ENCODE measurements at regions not wholly inside any gene's neighbourhood (a gene's known extent, or its start where the extent isn't known, plus 50 kb on each side); places are given as distances from the start of the nearest gene placed in this dataset.

DNA sequence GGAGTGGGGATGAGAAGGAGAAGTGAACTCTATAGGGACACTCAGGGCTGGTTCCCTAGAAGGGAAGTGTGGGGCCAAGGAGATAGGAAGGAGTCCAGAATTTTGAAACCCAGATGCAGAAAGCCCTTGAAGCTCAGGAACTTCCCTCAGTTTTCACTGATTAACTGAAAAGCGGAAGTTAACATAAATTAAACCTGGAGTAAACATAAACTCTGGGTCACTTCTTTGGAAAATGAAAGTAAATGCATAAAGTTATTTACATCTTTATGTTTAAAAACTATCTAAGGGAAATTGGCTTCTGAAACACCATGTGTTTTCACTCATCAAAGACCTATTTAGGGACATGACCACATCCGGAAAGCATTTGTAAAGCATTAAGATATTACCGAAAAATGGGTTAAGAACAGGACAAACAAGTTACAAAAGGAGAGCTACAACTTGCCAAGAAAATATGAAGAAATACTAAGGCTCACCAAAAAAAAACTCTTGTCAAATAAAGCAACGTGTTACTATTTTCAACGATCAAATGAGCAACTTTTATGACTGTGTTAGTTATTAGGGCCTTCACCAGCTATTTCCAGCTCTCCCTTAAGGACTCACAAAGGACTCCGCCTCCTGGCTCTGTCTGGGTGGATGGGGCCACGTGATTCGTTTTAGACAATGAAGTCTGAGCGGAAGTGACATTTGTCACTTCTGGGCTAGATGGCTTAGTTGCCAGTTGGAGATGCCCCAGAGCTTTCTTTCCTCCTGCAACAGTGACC lies 439.1 kb upstream of the ZNF507 start:
- H3K27ac ChIP-seq: no peak overlapping the region
- peaks cover 7% of the 10 kb centered on the region for H3K4me1 ChIP-seq (replicated peaks)

DNA sequence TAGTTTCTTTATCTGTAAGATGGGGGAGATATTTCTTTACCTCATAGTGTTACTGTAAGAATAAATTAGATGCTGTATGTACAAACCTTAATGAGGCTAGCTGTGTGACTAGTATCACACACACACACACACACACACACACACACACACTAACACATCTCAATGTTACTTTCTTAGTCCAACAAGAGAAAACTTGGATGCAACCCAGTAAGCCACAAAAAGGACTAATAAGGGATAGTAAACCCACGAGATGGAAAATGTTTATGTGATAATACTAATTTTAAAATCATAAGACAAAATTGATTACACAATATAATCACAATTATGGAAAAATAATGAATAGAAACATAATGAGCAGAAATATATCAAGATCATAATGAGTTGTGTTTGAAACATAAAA lies 437.7 kb upstream of the ZNF507 start:
- Histone ChIP-seq H3K9me3 (replicated peaks) (no peaks in the 10 kb centered on the region), H3K36me3 (no peaks in the 10 kb centered on the region), H3K4me3 (no peak overlapping the region), H3K4me1 (replicated peaks) (peaks cover 7% of the 10 kb centered on the region), H3K27me3 (replicated peaks) (no peaks in the 10 kb centered on the region), H3K27ac (no peak overlapping the region)
- DNase-seq (ENCODE audit: low read depth in 1 of 2, low spot score in 2 of 2): no peak

More for the DNA sequence above, 439.1 kb upstream of the ZNF507 start:
- no peaks in the 10 kb centered on the region for H3K36me3 ChIP-seq
- DNase-seq (ENCODE audit: low read depth in 1 of 2, low spot score in 2 of 2): peak in 1 of 2 experiments; percentile 45
- H3K27me3 ChIP-seq (replicated peaks): no peaks in the 10 kb centered on the region
- H3K9me3 ChIP-seq (replicated peaks): no peaks in the 10 kb centered on the region
- no peak overlapping the region for H3K4me3 ChIP-seq

DNA sequence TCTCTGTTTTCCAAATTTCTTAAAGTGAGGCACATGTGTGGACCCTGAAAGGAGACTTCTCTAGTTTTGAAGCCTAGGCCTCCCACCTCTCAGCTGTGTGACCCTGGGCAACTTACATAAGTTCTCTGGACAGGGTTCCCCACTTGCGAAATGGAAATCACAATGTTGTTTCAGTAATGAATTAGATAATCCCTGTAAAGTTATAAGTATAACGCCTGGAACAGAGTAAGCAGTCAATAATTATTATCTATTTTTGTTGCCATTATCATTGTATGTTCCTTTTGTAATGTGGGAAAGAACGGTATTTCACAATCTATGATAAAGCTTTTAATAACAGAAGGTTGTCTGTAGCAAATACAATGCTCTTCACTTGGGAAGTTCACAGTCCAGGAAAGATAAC lies 437.3 kb upstream of the ZNF507 start:
- H3K4me1 ChIP-seq (replicated peaks): peaks cover 7% of the 10 kb centered on the region
- no peaks in the 10 kb centered on the region for H3K27me3 ChIP-seq (replicated peaks)
- DNase-seq (ENCODE audit: low read depth in 1 of 2, low spot score in 2 of 2): no peak
- no peak overlapping the region for H3K4me3 ChIP-seq
- no peak overlapping the region for H3K27ac ChIP-seq
- H3K9me3 ChIP-seq (replicated peaks): no peaks in the 10 kb centered on the region
- no peaks in the 10 kb centered on the region for H3K36me3 ChIP-seq

DNA sequence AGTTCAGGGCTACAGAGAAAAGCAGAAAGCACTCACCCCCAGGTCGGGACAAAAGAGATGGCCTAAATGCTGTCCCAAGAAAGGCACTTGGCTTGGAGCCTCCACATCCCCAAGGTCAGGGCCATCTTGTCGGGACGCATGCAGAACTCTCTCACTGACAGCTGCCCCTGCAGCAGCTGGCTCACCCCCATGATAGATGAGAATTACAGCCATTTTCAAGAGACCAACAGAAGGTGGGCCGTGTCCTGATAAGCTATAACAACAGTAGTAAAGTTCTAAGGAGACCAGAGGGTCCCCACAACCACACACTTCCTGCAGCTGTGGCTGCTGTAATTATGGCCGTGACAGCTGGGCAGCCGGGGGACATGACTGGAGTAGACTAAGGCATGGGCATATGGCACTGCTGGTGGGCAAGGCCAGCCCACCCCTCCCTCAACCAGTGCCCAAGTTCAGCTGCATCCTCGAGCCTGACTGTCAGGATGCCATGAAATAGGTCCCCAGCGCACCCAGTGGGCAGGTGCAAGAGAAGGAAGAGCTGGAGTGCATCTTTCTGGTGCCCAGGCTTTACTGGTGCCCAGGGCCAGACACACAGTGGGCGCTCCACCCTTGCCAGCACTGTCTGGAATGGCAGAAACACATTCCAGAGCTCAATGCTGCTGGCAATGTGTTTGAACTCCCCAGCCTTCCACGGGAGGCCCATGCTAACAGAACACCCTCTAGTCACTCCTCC lies 436.7 kb upstream of the ZNF507 start:
- H3K27me3 ChIP-seq (replicated peaks): no peaks in the 10 kb centered on the region
- H3K4me1 ChIP-seq (replicated peaks): peaks cover 7% of the 10 kb centered on the region
- no peaks in the 10 kb centered on the region for H3K36me3 ChIP-seq

DNA sequence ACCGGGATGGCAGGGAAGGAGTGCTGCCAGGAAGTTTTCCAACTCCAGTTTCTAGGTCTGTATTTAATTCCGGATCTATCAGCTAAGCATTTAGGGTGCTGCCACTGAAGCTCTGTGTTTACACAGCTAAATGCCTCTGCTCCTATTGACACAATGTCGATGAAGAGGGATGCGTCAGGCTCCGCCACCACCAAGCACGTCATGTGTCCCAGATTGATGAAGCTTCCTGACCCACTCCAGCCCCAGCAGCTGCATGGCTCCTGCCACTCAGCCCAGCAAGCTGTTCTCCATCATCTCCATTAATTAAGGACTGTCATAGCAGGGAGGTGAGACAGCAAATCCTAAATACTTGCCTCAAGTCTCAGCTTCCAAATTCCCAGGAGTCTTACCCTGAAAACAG lies 435.2 kb upstream of the ZNF507 start:
- H3K4me3 ChIP-seq: no peak overlapping the region
- H3K27me3 ChIP-seq (replicated peaks): no peaks in the 10 kb centered on the region
- no peak for DNase-seq (ENCODE audit: low read depth in 1 of 2, low spot score in 2 of 2)
- H3K4me1 ChIP-seq (replicated peaks): peaks cover 7% of the 10 kb centered on the region
- H3K27ac ChIP-seq: no peak overlapping the region
- no peaks in the 10 kb centered on the region for H3K9me3 ChIP-seq (replicated peaks)
- no peaks in the 10 kb centered on the region for H3K36me3 ChIP-seq

More for the DNA sequence above, 436.7 kb upstream of the ZNF507 start:
- H3K27ac ChIP-seq: no peak overlapping the region
- H3K9me3 ChIP-seq (replicated peaks): no peaks in the 10 kb centered on the region
- H3K4me3 ChIP-seq: no peak overlapping the region
- DNase-seq (ENCODE audit: low read depth in 1 of 2, low spot score in 2 of 2): no peak

DNA sequence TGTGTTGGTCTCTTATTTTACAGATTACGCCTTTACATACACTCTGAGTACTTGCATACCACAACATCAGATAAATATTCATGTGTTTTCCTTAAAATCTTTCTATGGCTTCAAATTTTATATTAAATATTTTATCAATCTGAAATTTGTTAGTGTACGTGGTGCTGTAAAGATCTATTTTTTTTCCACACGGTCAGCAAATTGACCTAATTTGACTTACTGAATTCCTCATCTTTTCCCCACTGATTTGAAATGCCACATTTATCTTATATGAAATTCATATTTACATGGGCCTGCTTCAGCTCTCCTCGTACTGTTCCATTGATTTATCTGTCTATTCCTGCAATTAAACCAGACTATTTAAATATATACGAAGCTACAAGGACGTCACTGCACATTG lies 433.8 kb upstream of the ZNF507 start:
- Histone ChIP-seq H3K27me3 (replicated peaks) (no peaks in the 10 kb centered on the region), H3K4me3 (no peak overlapping the region), H3K27ac (no peak overlapping the region), H3K36me3 (no peaks in the 10 kb centered on the region), H3K9me3 (replicated peaks) (no peaks in the 10 kb centered on the region), H3K4me1 (replicated peaks) (peaks cover 3% of the 10 kb centered on the region)
- no peak for DNase-seq (ENCODE audit: low read depth in 1 of 2, low spot score in 2 of 2)

DNA sequence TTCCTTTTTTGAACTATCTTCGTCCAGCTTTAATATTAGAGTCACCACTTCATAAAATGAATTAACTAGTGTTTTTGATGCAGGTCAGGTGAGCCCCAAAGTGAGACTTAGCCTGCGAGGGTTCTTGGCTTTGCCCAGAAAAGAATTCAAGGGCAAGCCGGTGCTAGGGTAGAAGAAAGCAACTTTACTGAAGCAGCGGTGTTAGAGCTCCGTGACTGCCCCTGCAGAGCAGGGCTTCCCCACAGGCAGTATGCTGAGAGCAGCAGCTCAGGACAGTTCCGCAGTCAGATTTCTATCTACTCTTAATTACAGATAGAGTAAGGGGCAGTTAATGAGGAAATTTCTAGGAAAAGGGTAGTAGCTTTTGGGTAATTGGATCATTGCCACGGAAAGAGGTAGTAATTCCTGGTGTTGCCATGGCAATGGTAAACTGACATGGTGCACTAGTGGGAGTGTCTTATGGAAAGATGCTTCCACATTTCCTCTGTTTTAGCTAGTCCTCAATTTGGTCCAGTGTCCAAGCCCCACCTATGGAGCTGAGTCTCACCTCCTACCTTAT lies 432.2 kb upstream of the ZNF507 start:
- Histone ChIP-seq H3K4me3 (no peak overlapping the region), H3K36me3 (no peaks in the 10 kb centered on the region), H3K9me3 (replicated peaks) (no peaks in the 10 kb centered on the region), H3K27me3 (replicated peaks) (no peaks in the 10 kb centered on the region), H3K27ac (no peak overlapping the region), H3K4me1 (replicated peaks) (no peaks in the 10 kb centered on the region)
- no peak for DNase-seq (ENCODE audit: low read depth in 1 of 2, low spot score in 2 of 2)

DNA sequence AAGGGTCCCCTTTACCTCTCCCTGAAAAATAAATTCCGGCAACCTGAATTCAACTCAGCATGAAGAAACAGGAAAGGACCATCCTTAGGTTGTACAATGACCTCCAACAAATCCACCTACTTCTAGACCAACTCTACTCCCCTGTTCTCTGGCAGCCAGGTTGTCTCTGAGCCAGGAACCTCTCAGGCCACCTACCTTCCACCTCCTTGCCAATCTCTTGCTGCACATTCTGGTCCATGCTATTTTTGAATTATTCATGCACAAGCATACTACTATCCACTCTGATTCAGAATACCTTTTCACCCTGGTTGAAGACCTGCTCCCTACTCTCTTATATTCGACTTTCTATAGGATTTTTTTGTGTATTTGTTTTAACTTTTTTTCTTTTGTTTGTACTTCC lies 415.0 kb upstream of the ZNF507 start:
- H3K4me1 ChIP-seq (replicated peaks): no peaks in the 10 kb centered on the region

DNA sequence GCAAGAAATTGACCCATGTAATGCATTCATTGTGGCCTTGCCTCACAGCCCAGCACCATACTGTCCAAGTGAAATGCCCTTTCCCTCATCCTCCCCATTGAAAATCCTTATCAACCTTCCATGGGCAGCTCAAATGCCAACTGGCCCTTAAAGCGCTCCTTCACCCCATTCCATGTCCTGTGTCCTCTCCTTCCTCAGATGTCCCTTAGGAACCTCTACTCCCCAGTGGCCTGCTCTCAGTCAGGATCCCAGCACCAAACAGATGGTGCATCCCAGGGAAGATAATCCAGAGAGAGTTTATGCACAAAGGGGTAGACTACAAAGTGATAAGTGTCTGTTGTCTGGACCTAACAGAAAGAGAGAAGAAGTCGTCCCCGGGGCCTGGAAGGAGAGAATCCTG lies 407.4 kb upstream of the ZNF507 start:
- Histone ChIP-seq H3K4me1 (replicated peaks) (peaks cover 23% of the 10 kb centered on the region), H3K36me3 (no peaks in the 10 kb centered on the region), H3K27ac (no peak overlapping the region), H3K9me3 (replicated peaks) (0 out of 2 replicates have a peak, but pooled peaks cover 2% of the 10 kb centered on the region), H3K4me3 (no peak overlapping the region), H3K27me3 (replicated peaks) (no peaks in the 10 kb centered on the region)
- no peak for DNase-seq (ENCODE audit: low read depth in 1 of 2, low spot score in 2 of 2)

More for the DNA sequence above, 415.0 kb upstream of the ZNF507 start:
- Histone ChIP-seq H3K27ac (no peak overlapping the region), H3K4me3 (no peak overlapping the region), H3K9me3 (replicated peaks) (no peaks in the 10 kb centered on the region), H3K27me3 (replicated peaks) (no peaks in the 10 kb centered on the region), H3K36me3 (no peaks in the 10 kb centered on the region)
- DNase-seq (ENCODE audit: low read depth in 1 of 2, low spot score in 2 of 2): no peak

DNA sequence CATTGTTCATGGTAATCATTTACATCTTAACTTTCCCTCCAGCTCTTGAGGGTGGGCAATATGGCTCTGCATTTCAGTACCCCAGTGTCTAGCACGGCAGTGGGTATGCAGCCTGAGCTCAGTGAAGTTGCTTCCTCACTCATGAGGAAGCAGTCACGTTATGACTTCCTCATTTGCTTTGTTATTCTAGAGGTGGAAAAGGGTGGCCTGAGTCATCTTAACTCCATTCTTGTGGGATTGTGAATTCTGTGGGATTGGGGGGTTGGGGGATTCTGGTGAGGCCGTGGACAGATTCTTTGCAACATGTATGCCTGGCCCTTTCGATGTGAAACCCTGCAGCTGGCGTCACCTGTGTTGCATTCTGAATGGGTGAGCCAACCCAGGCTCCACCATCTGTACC lies 406.7 kb upstream of the ZNF507 start:
- Histone ChIP-seq H3K4me1 (replicated peaks) (peaks cover 28% of the 10 kb centered on the region), H3K27ac (no peak overlapping the region), H3K36me3 (no peaks in the 10 kb centered on the region), H3K27me3 (replicated peaks) (no peaks in the 10 kb centered on the region), H3K9me3 (replicated peaks) (0 out of 2 replicates have a peak, but pooled peaks cover 2% of the 10 kb centered on the region), H3K4me3 (no peak overlapping the region)
- DNase-seq (ENCODE audit: low read depth in 1 of 2, low spot score in 2 of 2): peak; percentile 53 to 58

DNA sequence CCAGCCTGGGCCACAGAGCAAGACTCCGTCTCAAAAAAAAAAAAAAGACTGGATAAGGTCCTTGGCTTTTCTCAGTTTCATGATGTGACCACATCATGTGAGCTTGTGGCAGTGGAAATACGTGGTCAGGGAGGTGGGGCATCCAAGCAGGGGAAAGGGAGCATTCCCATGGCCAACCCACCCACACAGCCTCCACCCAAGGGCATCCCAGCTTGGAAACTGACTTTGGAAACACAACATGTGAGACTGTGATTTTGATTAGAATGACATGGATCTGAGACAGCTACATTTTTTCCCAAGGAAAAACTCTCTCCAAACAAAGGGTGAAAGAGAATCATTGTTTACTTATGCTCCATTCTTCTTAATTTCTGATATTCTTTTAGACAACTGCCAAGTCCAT lies 405.0 kb upstream of the ZNF507 start:
- no peak for DNase-seq (ENCODE audit: low read depth in 1 of 2, low spot score in 2 of 2)
- no peaks in the 10 kb centered on the region for H3K27me3 ChIP-seq (replicated peaks)
- H3K27ac ChIP-seq: no peak overlapping the region
- H3K9me3 ChIP-seq (replicated peaks): 0 out of 2 replicates have a peak, but pooled peaks cover 2% of the 10 kb centered on the region
- H3K4me3 ChIP-seq: no peak overlapping the region
- no peaks in the 10 kb centered on the region for H3K36me3 ChIP-seq
- H3K4me1 ChIP-seq (replicated peaks): peaks cover 28% of the 10 kb centered on the region

DNA sequence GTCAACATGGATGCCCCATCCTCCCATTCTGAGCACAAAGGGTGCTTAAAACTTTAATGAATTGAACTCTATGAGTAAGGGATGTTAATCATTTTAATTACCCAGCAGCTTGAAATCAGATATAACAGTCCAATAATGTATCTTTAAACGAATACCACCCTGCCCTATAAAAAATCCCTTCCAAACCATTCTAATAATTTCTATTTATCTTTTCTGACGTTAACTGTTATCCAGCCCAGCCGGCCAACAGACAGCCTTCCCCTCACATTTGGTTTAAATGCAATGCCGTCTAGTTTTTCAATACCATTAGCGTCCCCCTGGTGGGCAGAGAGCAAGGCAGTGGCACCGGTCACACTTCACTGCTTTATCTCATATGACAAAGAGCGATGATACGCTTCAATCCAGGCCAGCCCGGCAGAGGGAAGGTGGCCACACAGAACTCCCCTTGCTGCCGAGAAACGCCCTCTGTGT lies 402.2 kb upstream of the ZNF507 start:
- no peaks in the 10 kb centered on the region for H3K27me3 ChIP-seq (replicated peaks)
- DNase-seq (ENCODE audit: low read depth in 1 of 2, low spot score in 2 of 2): no peak
- H3K27ac ChIP-seq: no peak overlapping the region
- no peaks in the 10 kb centered on the region for H3K36me3 ChIP-seq
- H3K9me3 ChIP-seq (replicated peaks): 0 out of 2 replicates have a peak, but pooled peaks cover 2% of the 10 kb centered on the region
- no peak overlapping the region for H3K4me3 ChIP-seq
- peaks cover 27% of the 10 kb centered on the region for H3K4me1 ChIP-seq (replicated peaks)

DNA sequence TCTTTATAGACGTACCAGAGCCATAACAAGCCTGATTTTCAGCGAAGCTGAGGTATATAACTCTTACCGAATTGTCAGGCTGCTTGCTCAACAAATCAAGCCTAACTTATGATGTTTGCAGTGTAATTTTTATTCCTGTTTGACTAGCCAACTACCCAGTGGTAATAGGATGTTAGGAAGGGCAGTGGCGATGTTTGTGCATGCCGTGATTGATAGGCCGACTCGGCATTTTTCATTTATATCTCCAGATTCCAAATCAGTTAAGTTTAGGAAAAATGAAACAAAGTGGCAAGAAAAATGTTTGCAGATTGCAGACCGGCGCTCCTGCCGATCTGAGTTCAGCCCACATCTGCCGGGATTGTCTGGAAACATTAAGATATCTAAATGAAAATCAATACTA lies 401.6 kb upstream of the ZNF507 start:
- 0 out of 2 replicates have a peak, but pooled peaks cover 2% of the 10 kb centered on the region for H3K9me3 ChIP-seq (replicated peaks)
- H3K27ac ChIP-seq: no peak overlapping the region
- no peaks in the 10 kb centered on the region for H3K36me3 ChIP-seq
- no peak for DNase-seq (ENCODE audit: low read depth in 1 of 2, low spot score in 2 of 2)
- H3K4me3 ChIP-seq: no peak overlapping the region
- H3K4me1 ChIP-seq (replicated peaks): peaks cover 21% of the 10 kb centered on the region
- H3K27me3 ChIP-seq (replicated peaks): no peaks in the 10 kb centered on the region

DNA sequence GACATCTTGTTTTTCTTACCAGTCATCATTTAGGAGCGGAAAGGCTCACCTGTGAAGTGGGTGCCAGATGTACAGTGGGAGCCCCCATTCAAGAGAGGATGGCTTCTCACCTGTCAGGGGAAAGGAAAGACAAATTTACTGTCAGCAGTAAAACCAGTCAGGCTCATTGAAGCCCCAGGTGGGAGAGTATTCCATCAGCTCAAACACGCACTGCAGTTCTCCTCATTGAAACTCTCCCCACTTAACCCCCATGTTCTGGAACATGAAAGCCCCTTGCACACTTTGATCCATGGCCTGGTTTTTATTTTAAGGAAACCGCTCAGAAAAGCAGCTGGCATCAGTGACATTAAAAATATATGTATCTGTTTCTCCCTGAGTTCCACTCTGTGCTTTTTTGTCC lies 401.1 kb upstream of the ZNF507 start:
- Histone ChIP-seq H3K4me1 (replicated peaks) (peaks cover 16% of the 10 kb centered on the region), H3K4me3 (no peak overlapping the region), H3K27ac (no peak overlapping the region)

More for the DNA sequence above, 401.1 kb upstream of the ZNF507 start:
- H3K36me3 ChIP-seq: no peaks in the 10 kb centered on the region
- no peak for DNase-seq (ENCODE audit: low read depth in 1 of 2, low spot score in 2 of 2)
- H3K27me3 ChIP-seq (replicated peaks): no peaks in the 10 kb centered on the region
- no peaks in the 10 kb centered on the region for H3K9me3 ChIP-seq (replicated peaks)
